ENCODE measurements at regions not wholly inside any gene's neighbourhood (a gene's known extent, or its start where the extent isn't known, plus 50 kb on each side); places are given as distances from the start of the nearest gene placed in this dataset.
A peak's percentile ranks its signal among the peaks of the same experiment; 100 is the strongest.

GRCh38 chr5:38071831-38072694, 186.3 kb upstream of the EGFLAM start:
- H3K27me3 ChIP-seq (ENCODE audit: control insufficient read depth, insufficient read depth, low read length): no peaks in the 10 kb centered on the region
- no peaks in the 10 kb centered on the region for H3K9me3 ChIP-seq (replicated peaks; ENCODE audit: control insufficient read depth, low read depth, low read length)
- no peaks in the 10 kb centered on the region for H3K36me3 ChIP-seq (ENCODE audit: control insufficient read depth, insufficient read depth, low read length)
- peaks cover 4% of the 10 kb centered on the region for H3K4me1 ChIP-seq (ENCODE audit: control insufficient read depth, insufficient read depth, low read length)
- DNase-seq: peak; percentile 79
- H3K27ac ChIP-seq (ENCODE audit: low read length): no peak overlapping the region
- no CpG with 5 or more reads among the region's 9 CpGs for WGBS (ENCODE audit: insufficient coverage)
- H3K4me3 ChIP-seq (ENCODE audit: low read length): no peak overlapping the region

DNA sequence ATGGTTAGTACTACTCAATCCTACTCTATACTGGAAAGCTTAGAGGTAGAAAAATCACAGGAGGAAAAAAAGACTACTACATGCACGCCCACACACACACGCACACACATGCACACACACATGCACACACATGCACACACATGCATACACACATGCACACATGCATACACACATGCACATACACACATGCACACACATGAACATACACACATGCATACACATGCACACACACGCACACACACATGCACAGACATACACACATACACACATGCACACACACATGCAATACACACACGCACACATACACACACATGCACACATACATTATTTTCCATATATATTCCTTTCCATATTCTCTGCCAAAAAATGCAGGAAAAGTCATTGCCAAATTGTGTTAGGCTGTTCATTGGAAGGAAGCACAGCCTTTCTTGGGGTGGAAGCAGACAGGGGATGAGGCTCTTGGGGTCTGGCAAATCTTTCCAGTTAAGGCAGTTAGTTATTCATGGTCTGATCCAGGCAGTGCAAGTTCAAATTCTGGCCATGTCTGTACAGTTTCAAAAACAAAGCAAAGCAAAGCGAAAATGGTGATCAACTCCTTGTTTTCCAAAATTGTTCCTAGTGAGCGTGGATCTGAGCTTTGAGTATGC, 187.9 kb upstream of the EGFLAM start:
- WGBS (ENCODE audit: insufficient coverage): 77% methylated on average over 4 of the region's 6 CpGs
- Histone ChIP-seq H3K27me3 (ENCODE audit: control insufficient read depth, insufficient read depth, low read length) (no peaks in the 10 kb centered on the region), H3K36me3 (ENCODE audit: control insufficient read depth, insufficient read depth, low read length) (no peaks in the 10 kb centered on the region), H3K4me1 (ENCODE audit: control insufficient read depth, insufficient read depth, low read length) (peaks cover 4% of the 10 kb centered on the region), H3K9me3 (replicated peaks; ENCODE audit: control insufficient read depth, low read depth, low read length) (no peaks in the 10 kb centered on the region), H3K4me3 (ENCODE audit: low read length) (no peak overlapping the region), H3K27ac (ENCODE audit: low read length) (no peak overlapping the region)
- peak; percentile 64 for DNase-seq

DNA sequence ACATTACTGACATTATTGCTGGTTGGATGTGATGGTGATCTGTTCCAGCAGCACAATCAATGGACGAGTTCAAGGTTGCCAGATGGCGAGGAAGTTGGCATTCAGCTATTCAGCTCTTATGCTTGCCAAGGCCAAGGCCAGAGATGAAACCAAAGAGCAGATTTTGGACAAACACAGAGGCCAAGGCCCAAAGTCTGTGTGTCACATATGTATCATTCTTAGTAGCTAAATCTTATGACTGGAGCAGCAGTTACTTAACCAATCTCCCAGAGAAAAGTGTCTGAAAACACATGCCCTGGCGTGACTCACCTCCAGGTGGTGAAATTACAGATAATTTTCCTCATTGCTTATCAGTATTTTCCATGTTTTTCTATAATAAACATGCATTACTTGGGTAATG, 189.0 kb upstream of the EGFLAM start:
- 63% methylated on average over 2 of the region's 3 CpGs for WGBS (ENCODE audit: insufficient coverage)
- Histone ChIP-seq H3K4me1 (ENCODE audit: control insufficient read depth, insufficient read depth, low read length) (peaks cover 4% of the 10 kb centered on the region), H3K36me3 (ENCODE audit: control insufficient read depth, insufficient read depth, low read length) (no peaks in the 10 kb centered on the region), H3K4me3 (ENCODE audit: low read length) (no peak overlapping the region), H3K9me3 (replicated peaks; ENCODE audit: control insufficient read depth, low read depth, low read length) (no peaks in the 10 kb centered on the region), H3K27me3 (ENCODE audit: control insufficient read depth, insufficient read depth, low read length) (no peaks in the 10 kb centered on the region), H3K27ac (ENCODE audit: low read length) (no peak overlapping the region)
- no peak for DNase-seq

DNA sequence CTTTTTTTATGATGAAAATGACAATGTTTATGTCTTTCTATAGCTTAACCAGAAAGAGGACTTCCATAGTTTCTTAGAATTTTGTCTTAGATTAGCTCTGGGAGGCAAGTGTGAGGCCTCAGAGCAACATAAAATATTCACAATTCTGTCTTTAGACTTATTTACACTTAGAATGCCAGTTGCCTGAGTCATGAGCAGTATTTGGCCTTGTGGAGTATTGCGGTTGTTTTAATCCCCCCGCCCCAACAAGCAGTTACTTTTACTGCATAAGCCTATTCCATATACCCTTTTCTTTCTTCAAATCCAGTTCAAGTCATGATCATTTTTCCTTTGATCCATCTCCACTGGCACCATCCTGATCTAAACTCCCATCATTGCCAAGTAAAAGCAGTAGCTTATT, 198.0 kb upstream of the EGFLAM start:
- Histone ChIP-seq H3K27me3 (ENCODE audit: control insufficient read depth, insufficient read depth, low read length) (no peaks in the 10 kb centered on the region), H3K36me3 (ENCODE audit: control insufficient read depth, insufficient read depth, low read length) (no peaks in the 10 kb centered on the region), H3K4me1 (ENCODE audit: control insufficient read depth, insufficient read depth, low read length) (no peaks in the 10 kb centered on the region), H3K27ac (ENCODE audit: low read length) (no peak overlapping the region), H3K9me3 (replicated peaks; ENCODE audit: control insufficient read depth, low read depth, low read length) (no peaks in the 10 kb centered on the region), H3K4me3 (ENCODE audit: low read length) (no peak overlapping the region)
- DNase-seq: no peak
- WGBS (ENCODE audit: insufficient coverage): 88% methylated on average over 2 of the region's 2 CpGs

GRCh38 chr5:38059876-38060275, 198.5 kb upstream of the EGFLAM start:
- Histone ChIP-seq H3K4me3 (ENCODE audit: low read length) (no peak overlapping the region), H3K4me1 (ENCODE audit: control insufficient read depth, insufficient read depth, low read length) (no peaks in the 10 kb centered on the region), H3K9me3 (replicated peaks; ENCODE audit: control insufficient read depth, low read depth, low read length) (no peaks in the 10 kb centered on the region), H3K27me3 (ENCODE audit: control insufficient read depth, insufficient read depth, low read length) (no peaks in the 10 kb centered on the region), H3K27ac (ENCODE audit: low read length) (no peak overlapping the region), H3K36me3 (ENCODE audit: control insufficient read depth, insufficient read depth, low read length) (no peaks in the 10 kb centered on the region)
- WGBS (ENCODE audit: insufficient coverage): no CpG with 5 or more reads among the region's 6 CpGs
- DNase-seq: no peak

GRCh38 chr5:38051711-38052511, 206.4 kb upstream of the EGFLAM start:
- Histone ChIP-seq H3K36me3 (ENCODE audit: control insufficient read depth, insufficient read depth, low read length) (no peaks in the 10 kb centered on the region), H3K27me3 (ENCODE audit: control insufficient read depth, insufficient read depth, low read length) (no peaks in the 10 kb centered on the region), H3K4me3 (ENCODE audit: low read length) (no peak overlapping the region), H3K4me1 (ENCODE audit: control insufficient read depth, insufficient read depth, low read length) (no peaks in the 10 kb centered on the region), H3K9me3 (replicated peaks; ENCODE audit: control insufficient read depth, low read depth, low read length) (no peaks in the 10 kb centered on the region), H3K27ac (ENCODE audit: low read length) (no peak overlapping the region)
- no peak for DNase-seq
- WGBS (ENCODE audit: insufficient coverage): 62% methylated on average over 6 of the region's 12 CpGs

- Histone ChIP-seq H3K9me3 (replicated peaks; ENCODE audit: control insufficient read depth, low read depth, low read length) (no peaks in the 10 kb centered on the region), H3K4me3 (ENCODE audit: low read length) (no peak overlapping the region), H3K36me3 (ENCODE audit: control insufficient read depth, insufficient read depth, low read length) (no peaks in the 10 kb centered on the region), H3K4me1 (ENCODE audit: control insufficient read depth, insufficient read depth, low read length) (peaks cover 3% of the 10 kb centered on the region), H3K27ac (ENCODE audit: low read length) (no peak overlapping the region), H3K27me3 (ENCODE audit: control insufficient read depth, insufficient read depth, low read length) (no peaks in the 10 kb centered on the region)
- no CpG with 5 or more reads among the region's 3 CpGs for WGBS (ENCODE audit: insufficient coverage)
- no peak for DNase-seq
Observed at GRCh38 chr5:38048400-38048799, 208.6 kb upstream of the GDNF start.

GRCh38 chr5:38046103-38046502, 206.3 kb upstream of the GDNF start:
- H3K9me3 ChIP-seq (replicated peaks; ENCODE audit: control insufficient read depth, low read depth, low read length): no peaks in the 10 kb centered on the region
- 86% methylated on average over 7 of the region's 7 CpGs for WGBS (ENCODE audit: insufficient coverage)
- H3K27me3 ChIP-seq (ENCODE audit: control insufficient read depth, insufficient read depth, low read length): no peaks in the 10 kb centered on the region
- no peak overlapping the region for H3K27ac ChIP-seq (ENCODE audit: low read length)
- peak; percentile 45 for DNase-seq
- H3K4me3 ChIP-seq (ENCODE audit: low read length): no peak overlapping the region
- no peaks in the 10 kb centered on the region for H3K36me3 ChIP-seq (ENCODE audit: control insufficient read depth, insufficient read depth, low read length)
- peaks cover 3% of the 10 kb centered on the region for H3K4me1 ChIP-seq (ENCODE audit: control insufficient read depth, insufficient read depth, low read length)

- Histone ChIP-seq H3K4me3 (ENCODE audit: low read length) (no peak overlapping the region), H3K9me3 (replicated peaks; ENCODE audit: control insufficient read depth, low read depth, low read length) (no peaks in the 10 kb centered on the region), H3K27me3 (ENCODE audit: control insufficient read depth, insufficient read depth, low read length) (no peaks in the 10 kb centered on the region), H3K36me3 (ENCODE audit: control insufficient read depth, insufficient read depth, low read length) (no peaks in the 10 kb centered on the region), H3K27ac (ENCODE audit: low read length) (no peak overlapping the region), H3K4me1 (ENCODE audit: control insufficient read depth, insufficient read depth, low read length) (peaks cover 3% of the 10 kb centered on the region)
- WGBS (ENCODE audit: insufficient coverage): no CpG with 5 or more reads among the region's 1 CpG
- DNase-seq: no peak
Observed at GRCh38 chr5:38045446-38045845, 205.6 kb upstream of the GDNF start.

DNA sequence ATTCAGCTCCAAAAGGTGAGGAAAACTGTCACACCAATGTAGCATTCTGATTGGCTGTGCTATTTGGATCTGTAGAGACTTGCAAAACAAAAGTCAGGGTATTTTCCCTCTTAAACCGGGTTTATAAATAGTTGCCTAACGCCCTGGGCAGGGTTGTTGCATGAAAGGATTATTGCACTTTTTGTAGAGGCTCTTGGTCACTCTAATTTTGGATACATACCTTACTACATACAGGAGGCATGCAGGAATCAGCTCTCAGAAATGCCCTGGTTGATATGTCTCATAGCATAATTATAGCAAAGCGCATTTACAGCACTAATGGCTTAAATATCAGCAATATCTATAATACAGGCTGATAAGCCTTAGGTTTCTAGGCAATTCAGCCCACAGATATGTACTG, 200.0 kb upstream of the GDNF start:
- no peaks in the 10 kb centered on the region for H3K4me1 ChIP-seq (ENCODE audit: control insufficient read depth, insufficient read depth, low read length)

More for the DNA sequence above, 200.0 kb upstream of the GDNF start:
- Histone ChIP-seq H3K36me3 (ENCODE audit: control insufficient read depth, insufficient read depth, low read length) (no peaks in the 10 kb centered on the region), H3K27ac (ENCODE audit: low read length) (no peak overlapping the region), H3K4me3 (ENCODE audit: low read length) (no peak overlapping the region), H3K27me3 (ENCODE audit: control insufficient read depth, insufficient read depth, low read length) (no peaks in the 10 kb centered on the region), H3K9me3 (replicated peaks; ENCODE audit: control insufficient read depth, low read depth, low read length) (no peaks in the 10 kb centered on the region)
- no peak for DNase-seq
- no CpG with 5 or more reads among the region's 3 CpGs for WGBS (ENCODE audit: insufficient coverage)

Data from muscle of leg (tissue), 3 donors.